ENCODE measurements at regions not wholly inside any gene's neighbourhood (a gene's known extent, or its start where the extent isn't known, plus 50 kb on each side); places are given as distances from the start of the nearest gene placed in this dataset.

DNA sequence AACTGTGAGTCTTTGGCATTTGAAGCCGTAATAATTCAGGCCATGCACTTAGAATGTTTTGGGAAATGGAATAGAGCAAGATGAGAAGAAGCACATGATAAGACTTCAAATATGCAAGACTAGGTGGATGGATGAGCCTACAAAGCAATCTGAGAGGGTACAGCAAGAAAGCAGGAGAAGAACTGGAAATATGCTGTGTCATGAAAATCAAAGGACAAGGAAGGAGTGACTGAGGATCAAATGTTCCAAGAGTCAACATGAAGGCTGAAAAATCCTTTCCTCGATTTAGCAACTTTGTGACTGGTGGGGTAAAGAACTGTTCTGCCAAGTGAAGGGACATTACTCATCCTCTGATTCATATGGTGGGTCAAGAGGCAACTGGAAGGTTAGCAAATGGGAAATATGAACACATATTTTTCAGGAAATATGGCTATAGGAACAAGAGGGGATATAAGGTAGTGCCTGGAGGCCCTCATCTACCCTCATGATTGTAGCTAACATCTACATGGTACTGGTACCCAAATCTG, 803.7 kb upstream of the ARRDC4 start:
- DNase-seq (ENCODE audit: extremely low read depth in 1 of 4, low spot score in 3 of 4) (no peak), FAIRE-seq (no peak), ATAC-seq (no peak)
- CTCF ChIA-PET (ENCODE audit: low intra/inter-chr PET ratio): no interaction called here
- H3K9me1 ChIP-seq (ENCODE audit: control insufficient read depth, insufficient read depth, low read length): no peaks in the 10 kb centered on the region
- intact Hi-C loops (cut with micrococcal nuclease) (no loop called here), in situ Hi-C loops (cut with MboI) (no loop called here)
- H3K4me1 ChIP-seq (replicated peaks in 1 of 2; ENCODE audit: control insufficient read depth in 2 of 2, insufficient read depth in 2 of 2, low read length in 2 of 2): no peaks in the 10 kb centered on the region
- no peak overlapping the region for H3K27ac ChIP-seq (ENCODE audit: extremely low read depth, low read depth, low read length)
- no peaks in the 10 kb centered on the region for H3K79me2 ChIP-seq (ENCODE audit: control insufficient read depth, insufficient read depth, low read length)
- TF ChIP-seq HNRNPUL1 (IDR thresholded peaks at IDR 0.05; ENCODE audit: low read length): no peak
- TF ChIP-seq XRCC4 (IDR thresholded peaks at IDR 0.05; ENCODE audit: extremely low read depth, insufficient read depth, insufficient read length): no peak
- TF ChIP-seq MAFG (tag; conservative IDR thresholded peaks at IDR 0.05): peak; percentile 49; the same call in 1 of the 2 replicates
- no peak for TF ChIP-seq ZNF717 (CRISPR knock-in tag; IDR thresholded peaks at IDR 0.05)
- TF ChIP-seq, protein P1, sequence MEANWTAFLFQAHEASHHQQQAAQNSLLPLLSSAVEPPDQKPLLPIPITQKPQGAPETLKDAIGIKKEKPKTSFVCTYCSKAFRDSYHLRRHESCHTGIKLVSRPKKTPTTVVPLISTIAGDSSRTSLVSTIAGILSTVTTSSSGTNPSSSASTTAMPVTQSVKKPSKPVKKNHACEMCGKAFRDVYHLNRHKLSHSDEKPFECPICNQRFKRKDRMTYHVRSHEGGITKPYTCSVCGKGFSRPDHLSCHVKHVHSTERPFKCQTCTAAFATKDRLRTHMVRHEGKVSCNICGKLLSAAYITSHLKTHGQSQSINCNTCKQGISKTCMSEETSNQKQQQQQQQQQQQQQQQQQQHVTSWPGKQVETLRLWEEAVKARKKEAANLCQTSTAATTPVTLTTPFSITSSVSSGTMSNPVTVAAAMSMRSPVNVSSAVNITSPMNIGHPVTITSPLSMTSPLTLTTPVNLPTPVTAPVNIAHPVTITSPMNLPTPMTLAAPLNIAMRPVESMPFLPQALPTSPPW (CRISPR knock-in tag; IDR thresholded peaks at IDR 0.05): no peak
- peak; percentile 58; the same call in 1 of the 2 replicates for TF ChIP-seq ZNF316 (IDR thresholded peaks at IDR 0.05)
- TF ChIP-seq FUS (optimal IDR thresholded peaks at IDR 0.05; ENCODE audit: low read depth, low read length): no peak
- no peak for TF ChIP-seq ZBTB8A (IDR thresholded peaks at IDR 0.05; ENCODE audit: partially characterized antibody)
- TF ChIP-seq C11orf30 (IDR thresholded peaks at IDR 0.05; ENCODE audit: low read depth): peak; percentile 23; the same call in 1 of the 2 replicates
- TF ChIP-seq, protein P2, sequence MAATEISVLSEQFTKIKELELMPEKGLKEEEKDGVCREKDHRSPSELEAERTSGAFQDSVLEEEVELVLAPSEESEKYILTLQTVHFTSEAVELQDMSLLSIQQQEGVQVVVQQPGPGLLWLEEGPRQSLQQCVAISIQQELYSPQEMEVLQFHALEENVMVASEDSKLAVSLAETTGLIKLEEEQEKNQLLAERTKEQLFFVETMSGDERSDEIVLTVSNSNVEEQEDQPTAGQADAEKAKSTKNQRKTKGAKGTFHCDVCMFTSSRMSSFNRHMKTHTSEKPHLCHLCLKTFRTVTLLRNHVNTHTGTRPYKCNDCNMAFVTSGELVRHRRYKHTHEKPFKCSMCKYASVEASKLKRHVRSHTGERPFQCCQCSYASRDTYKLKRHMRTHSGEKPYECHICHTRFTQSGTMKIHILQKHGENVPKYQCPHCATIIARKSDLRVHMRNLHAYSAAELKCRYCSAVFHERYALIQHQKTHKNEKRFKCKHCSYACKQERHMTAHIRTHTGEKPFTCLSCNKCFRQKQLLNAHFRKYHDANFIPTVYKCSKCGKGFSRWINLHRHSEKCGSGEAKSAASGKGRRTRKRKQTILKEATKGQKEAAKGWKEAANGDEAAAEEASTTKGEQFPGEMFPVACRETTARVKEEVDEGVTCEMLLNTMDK (IDR thresholded peaks at IDR 0.05; ENCODE audit: borderline replicate concordance, insufficient read depth, low read depth, low read length, poor library complexity, severe bottlenecking): no peak
- TF ChIP-seq ARHGAP35 (IDR thresholded peaks at IDR 0.05; ENCODE audit: partially characterized antibody): no peak
- no peak for TF ChIP-seq ZBTB26 (CRISPR knock-in tag; IDR thresholded peaks at IDR 0.05)
- TF ChIP-seq MTF1 (CRISPR knock-in tag; IDR thresholded peaks at IDR 0.05; ENCODE audit: borderline replicate concordance): no peak
- peaks cover 2% of the 10 kb centered on the region for H3K9me3 ChIP-seq (replicated peaks; ENCODE audit: control insufficient read depth, insufficient read depth, low read depth, low read length)
- POLR2A ChIA-PET: no interaction called here
- H3K27me3 ChIP-seq (ENCODE audit: control insufficient read depth in 2 of 2, insufficient read depth in 2 of 2, low read length in 2 of 2): no peaks in the 10 kb centered on the region
- no peaks in the 10 kb centered on the region for H3K36me3 ChIP-seq (ENCODE audit: control insufficient read depth, insufficient read depth, low read length)
- no peak overlapping the region for H3K4me2 ChIP-seq (ENCODE audit: insufficient read depth, low read length)
- BruUV-seq (replicated peaks): no TSS peak
- H3K9ac ChIP-seq (ENCODE audit: insufficient read depth in 1 of 2, low read depth in 2 of 2, low read length in 2 of 2): no peak overlapping the region
- H3K4me3 ChIP-seq: no peak overlapping the region
- no peak overlapping the region for H2AFZ ChIP-seq (ENCODE audit: low read depth, low read length)
- 0% methylated on average over 2 of the region's 2 CpGs for WGBS (ENCODE audit: insufficient coverage, low coverage, missing lambda C conversion rate)
- no peaks in the 10 kb centered on the region for H4K20me1 ChIP-seq (replicated peaks; ENCODE audit: control insufficient read depth, insufficient read depth, low read length)

All from K562 (cell line).